H1 (cell line): ENCODE measurements at regions not wholly inside any gene's neighbourhood (a gene's known extent, or its start where the extent isn't known, plus 50 kb on each side); places are given as distances from the start of the nearest gene placed in this dataset.

Source experiments
- CTCF ChIA-PET: fragments of 300-600 bp; sonication (Branson Sonifier 250); formaldehyde crosslinking; loops from one replicate; lab custom pipeline; 2021; ENCODE audit not compliant: partially characterized antibody; lab: Charles Lee
- POLR2A ChIA-PET: fragments of 300-600 bp; sonication (Branson Sonifier 250); formaldehyde crosslinking; loops from one replicate; lab custom pipeline; 2021; ENCODE audit warnings: inconsistent platforms; ENCODE audit not compliant: partially characterized antibody; lab: Charles Lee
- DNase-seq, 2 experiments: peaks; one replicate each; pipeline versions ENCODE4 v3.0.0 to v3.0.0-alpha.2; 2010 to 2022; ENCODE audit warnings: low spot score in 2 of 2, low read depth in 1 of 2, mixed read lengths in 1 of 2
- FAIRE-seq: peaks from 2 replicates; lab custom pipeline; 2011; peaks lifted over from hg19 to GRCh38; lab: Jason Lieb, UNC
- H2AFZ ChIP-seq: 2 replicates; pipeline ENCODE4 v1.8.1; 2012; ENCODE audit warnings: low read length, inconsistent platforms
- H2AK5ac ChIP-seq: 2 replicates; pipeline ENCODE4 v1.6.1; 2013; ENCODE audit warnings: low read depth, low read length
- H2BK120ac ChIP-seq: replicated peaks from 2 replicates; pipeline ENCODE3; 2013; ENCODE audit warnings: low read depth, low read length, inconsistent platforms
- H2BK12ac ChIP-seq: 2 replicates; pipeline ENCODE4 v1.6.1; 2013; ENCODE audit warnings: low read depth, low read length
- H2BK15ac ChIP-seq: 2 replicates; pipeline ENCODE4 v1.6.1; 2013; ENCODE audit warnings: low read length
- H2BK20ac ChIP-seq: 2 replicates; pipeline ENCODE4 v1.6.1; 2013; ENCODE audit warnings: low read length
- H2BK5ac ChIP-seq: 2 replicates; pipeline ENCODE4 v1.6.1; 2013; ENCODE audit warnings: low read depth, low read length
- H3K14ac ChIP-seq: 2 replicates; pipeline ENCODE4 v1.6.1; 2013; ENCODE audit warnings: inconsistent platforms; ENCODE audit not compliant: insufficient read length
- H3K18ac ChIP-seq: 2 replicates; pipeline ENCODE4 v1.6.1; 2013; ENCODE audit warnings: low read length; ENCODE audit errors: extremely low read depth
- H3K23ac ChIP-seq: 2 replicates; pipeline ENCODE4 v1.6.1; 2013; ENCODE audit warnings: inconsistent platforms; ENCODE audit not compliant: insufficient read length
- H3K23me2 ChIP-seq: 2 replicates; pipeline ENCODE4 v1.6.1; 2013; ENCODE audit warnings: low read depth, low read length
- H3K27ac ChIP-seq: 2 replicates; pipeline ENCODE4 v1.6.1; 2011; ENCODE audit warnings: low read depth, low read length, inconsistent platforms
- H3K27me3 ChIP-seq, 4 experiments: replicated peaks in 1 of 4; 1 replicate in 1 of 4; 2 replicates in 3 of 4; pipeline versions ENCODE4 v1.6.1 to v1.8.1; 2011 to 2013; ENCODE audit warnings: low read length in 3 of 4, mild to moderate bottlenecking in 3 of 4, inconsistent platforms in 2 of 4, mixed read lengths in 2 of 4, moderate library complexity in 1 of 4; ENCODE audit not compliant: control insufficient read depth in 3 of 4, insufficient read depth in 3 of 4; ENCODE audit errors: extremely low read depth in 1 of 4
- H3K36me3 ChIP-seq, 4 experiments: 2 replicates each; pipeline versions ENCODE4 v1.6.1 to v1.8.1; 2011 to 2013; ENCODE audit warnings: mild to moderate bottlenecking in 4 of 4, low read length in 3 of 4, moderate library complexity in 2 of 4, control low read depth in 1 of 4, inconsistent platforms in 1 of 4; ENCODE audit not compliant: insufficient read depth in 4 of 4, control insufficient read depth in 2 of 4
- H3K4ac ChIP-seq: replicated peaks from 2 replicates; pipeline ENCODE3; 2013; ENCODE audit warnings: low read length, low read depth, mixed read lengths, inconsistent platforms; ENCODE audit not compliant: insufficient read length
- H3K4me1 ChIP-seq, 4 experiments: replicated peaks in 1 of 4; 1 replicate in 1 of 4; 2 replicates in 3 of 4; pipeline versions ENCODE4 v1.6.1 to v1.8.1; 2011 to 2013; ENCODE audit warnings: low read length in 3 of 4, inconsistent platforms in 2 of 4, mixed read lengths in 1 of 4; ENCODE audit not compliant: insufficient read depth in 4 of 4, control insufficient read depth in 3 of 4
- H3K4me2 ChIP-seq, 2 experiments: 2 replicates each; pipeline versions ENCODE4 v1.6.1 to v1.8.1; 2011 to 2013; ENCODE audit warnings: low read depth in 2 of 2, low read length in 2 of 2, control low read depth in 1 of 2, inconsistent platforms in 1 of 2, mild to moderate bottlenecking in 1 of 2; ENCODE audit not compliant: insufficient read depth in 1 of 2
- H3K4me3 ChIP-seq, 4 experiments: fragments of 200-600, 300-600 bp in 1 of 4; sonication (generic), shearing (Covaris generic), sonication (Bioruptor Twin) in 1 of 4; 2 replicates each; pipeline versions ENCODE4 v1.5.1 to v1.8.1; 2011 to 2016; ENCODE audit warnings: low read length in 4 of 4, low read depth in 3 of 4, control low read depth in 2 of 4, inconsistent platforms in 2 of 4, mild to moderate bottlenecking in 2 of 4, mixed read lengths in 1 of 4, moderate library complexity in 1 of 4; ENCODE audit not compliant: insufficient read depth in 2 of 4; ENCODE audit errors: extremely low read depth in 1 of 4
- H3K56ac ChIP-seq: replicated peaks from 2 replicates; pipeline ENCODE3; 2013; ENCODE audit warnings: low read depth, mild to moderate bottlenecking, mixed read lengths, low read length, inconsistent platforms; ENCODE audit not compliant: insufficient read length
- H3K79me1 ChIP-seq: 2 replicates; pipeline ENCODE4 v1.6.1; 2013; ENCODE audit warnings: low read depth, low read length, control low read depth
- H3K79me2 ChIP-seq, 2 experiments: 2 replicates each; pipeline versions ENCODE4 v1.6.1 to v1.8.1; 2012 to 2013; ENCODE audit warnings: low read length in 2 of 2, mild to moderate bottlenecking in 2 of 2, inconsistent platforms in 1 of 2; ENCODE audit not compliant: insufficient read depth in 2 of 2, control insufficient read depth in 1 of 2
- H3K9ac ChIP-seq, 4 experiments: replicated peaks in 1 of 4; 1 replicate in 1 of 4; 2 replicates in 3 of 4; pipeline versions ENCODE4 v1.6.1 to v1.8.1; 2011 to 2013; ENCODE audit warnings: low read depth in 3 of 4, low read length in 3 of 4, control low read depth in 2 of 4, mild to moderate bottlenecking in 2 of 4, moderate library complexity in 2 of 4, inconsistent platforms in 1 of 4; ENCODE audit errors: extremely low read depth in 1 of 4
- H3K9me3 ChIP-seq, 2 experiments: 2 replicates each; pipeline versions ENCODE4 v1.6.1 to v1.8.1; 2012 to 2013; ENCODE audit warnings: mild to moderate bottlenecking in 2 of 2, moderate library complexity in 2 of 2, control low read depth in 1 of 2, inconsistent platforms in 1 of 2, low read depth in 1 of 2, low read length in 1 of 2, mixed read lengths in 1 of 2; ENCODE audit not compliant: insufficient read depth in 2 of 2
- H4K20me1 ChIP-seq, 2 experiments: replicated peaks in 1 of 2; 2 replicates each; pipeline versions ENCODE3 to v1.8.1; 2011 to 2013; ENCODE audit warnings: inconsistent platforms in 2 of 2, low read length in 2 of 2, mild to moderate bottlenecking in 1 of 2; ENCODE audit not compliant: insufficient read depth in 2 of 2, control insufficient read depth in 1 of 2
- H4K5ac ChIP-seq: 2 replicates; pipeline ENCODE4 v1.6.1; 2013; ENCODE audit warnings: low read length, low read depth, mixed read lengths, inconsistent platforms; ENCODE audit not compliant: insufficient read length
- H4K8ac ChIP-seq: 2 replicates; pipeline ENCODE4 v1.8.0; 2013; ENCODE audit warnings: mild to moderate bottlenecking, moderate library complexity, low read length, inconsistent platforms; ENCODE audit not compliant: insufficient read depth; ENCODE audit errors: extremely low read depth
- H4K91ac ChIP-seq: replicated peaks from 2 replicates; pipeline ENCODE3; 2013; ENCODE audit warnings: low read length, mixed read lengths, inconsistent platforms; ENCODE audit not compliant: insufficient read length
- HDAC2 ChIP-seq, 2 experiments: fragments of 300-600 bp in 1 of 2; sonication (generic) in 1 of 2; IDR thresholded peaks; 2 replicates each; pipeline ENCODE4 v1.6.1; 2011 to 2012; ENCODE audit warnings: low read depth in 2 of 2, low read length in 2 of 2, mild to moderate bottlenecking in 2 of 2, moderate library complexity in 2 of 2, borderline replicate concordance in 1 of 2, inconsistent platforms in 1 of 2
- JUN ChIP-seq: IDR thresholded peaks from 2 replicates; pipeline ENCODE4 v1.6.1; 2011; ENCODE audit warnings: low read depth, mild to moderate bottlenecking, improper control_type of control experiment, low read length
- KDM4A ChIP-seq: IDR thresholded peaks from one replicate; pipeline ENCODE4 v1.7.1; 2012; ENCODE audit warnings: low read depth, mild to moderate bottlenecking, moderate library complexity, low read length, inconsistent platforms; ENCODE audit not compliant: severe bottlenecking
- POU5F1 ChIP-seq: IDR thresholded peaks from 2 replicates; pipeline ENCODE4 v1.6.1; 2011; ENCODE audit warnings: low read depth, mild to moderate bottlenecking, low read length, moderate library complexity
- WGBS, 2 experiments: shearing (Covaris generic) in 1 of 2; methylation state at CpG; one replicate each; pipeline versions ENCODE4 v1.1.6 to v1.1.7; 2013 to 2015; ENCODE audit warnings: low lambda C conversion rate in 2 of 2, mixed read lengths in 2 of 2, inconsistent platforms in 1 of 2, low coverage in 1 of 2, missing lambda C conversion rate in 1 of 2; ENCODE audit not compliant: insufficient replicate concordance in 2 of 2, insufficient coverage in 1 of 2, insufficient read length in 1 of 2; ENCODE audit errors: extremely low coverage in 1 of 2, missing lambda C conversion rate in 1 of 2; 5-methylcytosine and 5-hydroxymethylcytosine counted together

DNA sequence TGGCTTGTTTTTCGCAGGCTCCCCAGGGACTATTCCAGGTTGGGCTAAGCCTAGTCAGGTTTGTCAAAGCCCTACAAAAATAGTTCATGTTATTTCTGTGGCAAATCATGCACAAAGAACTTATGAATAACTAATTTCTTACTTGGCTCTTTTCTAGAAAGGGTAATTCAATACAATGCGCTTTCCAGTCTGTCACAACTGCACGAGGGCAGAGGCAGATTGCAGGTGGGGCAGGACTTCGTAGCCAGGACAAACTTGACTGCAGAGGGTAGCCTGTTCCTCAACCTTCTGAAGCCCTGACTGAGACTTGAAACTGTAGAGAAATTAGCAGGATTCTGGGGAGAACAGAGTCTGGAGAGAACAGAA lies 253.5 kb downstream of the QKI start:
- H4K91ac ChIP-seq = no peak overlapping the region
- H2BK5ac ChIP-seq = no peak overlapping the region
- no peak overlapping the region for H3K23ac ChIP-seq
- no peak overlapping the region for H4K8ac ChIP-seq
- H3K4me2 ChIP-seq = no peak overlapping the region
- H3K27me3 ChIP-seq = no peaks in the 10 kb centered on the region
- ChIA-PET POLR2A (no interaction called here), CTCF (interaction anchor here (0.6 to 2.2 kb wide), 2 partner anchors 13 to 648 kb away, joined by 3 to 5 read pairs; no protein-coding TSS in a partner anchor)
- H4K20me1 ChIP-seq = peaks cover 0 to 2% of the 10 kb centered on the region in 2 experiments
- H2BK20ac ChIP-seq = no peak overlapping the region
- 86% methylated on average over 4 of the region's 4 CpGs; no CpG with 5 or more reads in 1 of the 2 experiments for WGBS, 2 experiments
- H3K18ac ChIP-seq = no peak overlapping the region
- H3K56ac ChIP-seq = no peak overlapping the region
- DNase-seq (no peak), FAIRE-seq (no peak)
- H3K4me1 ChIP-seq = no peaks in the 10 kb centered on the region; a peak in 1 of 7 replicates
- H3K79me2 ChIP-seq = no peaks in the 10 kb centered on the region
- H3K4ac ChIP-seq = no peak overlapping the region
- H3K4me3 ChIP-seq = no peak overlapping the region
- H3K23me2 ChIP-seq = peaks cover 4% of the 10 kb centered on the region; the same call in 1 of the 2 replicates
- no peak overlapping the region for H2AFZ ChIP-seq
- H2BK15ac ChIP-seq = no peak overlapping the region
- no peaks in the 10 kb centered on the region; a peak in 1 of 4 replicates for H3K9me3 ChIP-seq
- no peak overlapping the region for H2BK120ac ChIP-seq
- H2AK5ac ChIP-seq = no peak overlapping the region
- TF ChIP-seq HDAC2 (IDR thresholded peaks at IDR 0.05; ENCODE audit: borderline replicate concordance in 1 of 2, low read depth in 2 of 2, low read length in 2 of 2) = no peak
- TF ChIP-seq POU5F1 = no peak
- TF ChIP-seq KDM4A = no peak
- TF ChIP-seq JUN = no peak
- H3K14ac ChIP-seq = no peak overlapping the region
- H3K9ac ChIP-seq = no peak overlapping the region
- H3K79me1 ChIP-seq = no peaks in the 10 kb centered on the region
- H3K27ac ChIP-seq = no peak overlapping the region
- H3K36me3 ChIP-seq = no peaks in the 10 kb centered on the region
- no peak overlapping the region for H2BK12ac ChIP-seq
- no peak overlapping the region for H4K5ac ChIP-seq
